Esophagus squamous epithelium (tissue), 4 donors: ENCODE measurements at regions not wholly inside any gene's neighbourhood (a gene's known extent, or its start where the extent isn't known, plus 50 kb on each side); places are given as distances from the start of the nearest gene placed in this dataset.

ENCODE experiments used
- POLR2A ChIP-seq, 4 donors: fragments of 450-650 bp; IDR thresholded peaks; one replicate each; pipeline ENCODE4 v1.6.1; 2017; ENCODE audit warnings: antibody characterized with exemption in 4 of 4, mild to moderate bottlenecking in 4 of 4, moderate library complexity in 3 of 4
- TF ChIP-seq, protein P1 (sequence below), 6 experiments: fragments of 450-650 bp in 4 of 6; fragments of 200-600 bp in 2 of 6; sonication (generic) in 2 of 6; IDR thresholded peaks; one replicate each; pipeline ENCODE4 v1.5.1; 2016 to 2019; ENCODE audit warnings: antibody characterized with exemption in 6 of 6, mild to moderate bottlenecking in 4 of 6, moderate library complexity in 4 of 6

GRCh38 chr1:4346131-4346530 lies 308.3 kb upstream of the AJAP1 start:
- TF ChIP-seq, protein P1, sequence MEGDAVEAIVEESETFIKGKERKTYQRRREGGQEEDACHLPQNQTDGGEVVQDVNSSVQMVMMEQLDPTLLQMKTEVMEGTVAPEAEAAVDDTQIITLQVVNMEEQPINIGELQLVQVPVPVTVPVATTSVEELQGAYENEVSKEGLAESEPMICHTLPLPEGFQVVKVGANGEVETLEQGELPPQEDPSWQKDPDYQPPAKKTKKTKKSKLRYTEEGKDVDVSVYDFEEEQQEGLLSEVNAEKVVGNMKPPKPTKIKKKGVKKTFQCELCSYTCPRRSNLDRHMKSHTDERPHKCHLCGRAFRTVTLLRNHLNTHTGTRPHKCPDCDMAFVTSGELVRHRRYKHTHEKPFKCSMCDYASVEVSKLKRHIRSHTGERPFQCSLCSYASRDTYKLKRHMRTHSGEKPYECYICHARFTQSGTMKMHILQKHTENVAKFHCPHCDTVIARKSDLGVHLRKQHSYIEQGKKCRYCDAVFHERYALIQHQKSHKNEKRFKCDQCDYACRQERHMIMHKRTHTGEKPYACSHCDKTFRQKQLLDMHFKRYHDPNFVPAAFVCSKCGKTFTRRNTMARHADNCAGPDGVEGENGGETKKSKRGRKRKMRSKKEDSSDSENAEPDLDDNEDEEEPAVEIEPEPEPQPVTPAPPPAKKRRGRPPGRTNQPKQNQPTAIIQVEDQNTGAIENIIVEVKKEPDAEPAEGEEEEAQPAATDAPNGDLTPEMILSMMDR (IDR thresholded peaks at IDR 0.05): no peak
- TF ChIP-seq POLR2A (IDR thresholded peaks at IDR 0.05): no peak
